ENCODE measurements at regions not wholly inside any gene's neighbourhood (a gene's known extent, or its start where the extent isn't known, plus 50 kb on each side); places are given as distances from the start of the nearest gene placed in this dataset.

DNA sequence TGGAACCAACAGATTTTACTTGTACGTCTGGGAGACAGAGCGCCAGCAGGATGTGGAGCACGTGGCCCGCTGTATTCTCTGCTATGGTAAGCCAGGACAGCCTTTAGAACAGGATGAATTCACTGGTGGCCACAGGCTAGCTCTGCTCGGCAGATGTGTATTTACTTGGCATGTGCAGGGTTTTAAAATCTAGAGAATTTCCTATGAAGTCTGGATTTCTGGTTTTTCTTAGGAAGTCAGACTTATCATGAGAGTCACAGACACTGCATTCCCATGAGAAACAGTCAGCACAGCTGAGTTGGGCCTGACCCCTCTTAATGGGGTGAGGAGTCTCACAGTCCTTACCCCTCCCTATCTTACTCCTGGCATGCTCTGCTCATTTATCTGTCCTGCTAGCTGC is 84.6 kb upstream of the COL6A5 start:
- H3K4me3 ChIP-seq (ENCODE audit: low read depth, low read length), result no peak overlapping the region
- TF ChIP-seq, protein P1, sequence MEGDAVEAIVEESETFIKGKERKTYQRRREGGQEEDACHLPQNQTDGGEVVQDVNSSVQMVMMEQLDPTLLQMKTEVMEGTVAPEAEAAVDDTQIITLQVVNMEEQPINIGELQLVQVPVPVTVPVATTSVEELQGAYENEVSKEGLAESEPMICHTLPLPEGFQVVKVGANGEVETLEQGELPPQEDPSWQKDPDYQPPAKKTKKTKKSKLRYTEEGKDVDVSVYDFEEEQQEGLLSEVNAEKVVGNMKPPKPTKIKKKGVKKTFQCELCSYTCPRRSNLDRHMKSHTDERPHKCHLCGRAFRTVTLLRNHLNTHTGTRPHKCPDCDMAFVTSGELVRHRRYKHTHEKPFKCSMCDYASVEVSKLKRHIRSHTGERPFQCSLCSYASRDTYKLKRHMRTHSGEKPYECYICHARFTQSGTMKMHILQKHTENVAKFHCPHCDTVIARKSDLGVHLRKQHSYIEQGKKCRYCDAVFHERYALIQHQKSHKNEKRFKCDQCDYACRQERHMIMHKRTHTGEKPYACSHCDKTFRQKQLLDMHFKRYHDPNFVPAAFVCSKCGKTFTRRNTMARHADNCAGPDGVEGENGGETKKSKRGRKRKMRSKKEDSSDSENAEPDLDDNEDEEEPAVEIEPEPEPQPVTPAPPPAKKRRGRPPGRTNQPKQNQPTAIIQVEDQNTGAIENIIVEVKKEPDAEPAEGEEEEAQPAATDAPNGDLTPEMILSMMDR (IDR thresholded peaks at IDR 0.05; ENCODE audit: low read depth, low read length), result no peak

DNA sequence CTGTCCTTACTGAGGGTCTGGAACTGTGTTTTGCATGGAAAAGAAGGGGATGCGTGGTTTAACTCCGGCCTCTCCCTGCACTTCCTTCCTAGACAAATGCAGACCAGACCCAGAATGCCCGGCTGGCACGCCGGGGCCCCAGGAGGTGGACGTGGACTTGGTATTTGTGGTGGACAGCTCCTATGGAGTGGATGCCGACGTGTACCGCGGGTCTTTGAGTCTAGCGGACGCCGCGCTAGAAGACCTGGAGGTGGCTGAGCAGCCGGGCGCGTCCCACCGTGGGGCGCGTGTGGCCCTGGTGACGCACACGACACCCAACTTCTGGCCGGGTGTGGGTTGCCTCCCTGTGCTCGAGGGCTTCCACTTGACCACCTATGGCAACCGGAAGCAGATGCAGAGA is 81.8 kb upstream of the COL6A5 start:
- no peak overlapping the region for H3K4me3 ChIP-seq (ENCODE audit: low read depth, low read length)
- TF ChIP-seq, protein P1 (IDR thresholded peaks at IDR 0.05; ENCODE audit: low read depth, low read length), result no peak

DNA sequence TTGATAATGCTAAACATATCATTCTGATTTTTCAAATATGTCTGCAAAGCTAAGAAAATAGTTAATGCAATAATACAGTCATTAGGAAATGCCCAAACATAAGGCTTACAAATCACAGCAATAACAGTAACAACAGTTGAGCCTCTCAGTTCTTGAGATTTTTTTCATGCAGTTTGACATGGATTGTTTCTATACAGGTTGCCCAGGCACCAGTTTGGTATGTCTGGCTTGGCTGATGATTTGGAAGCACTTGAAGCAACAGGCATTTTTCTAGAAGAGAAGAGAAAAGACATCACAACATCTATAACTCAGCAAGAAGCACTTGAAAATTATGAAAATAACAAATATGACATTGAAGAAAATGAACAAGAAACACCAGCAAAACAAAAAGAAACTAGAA is 78.7 kb upstream of the COL6A5 start:
- TF ChIP-seq, protein P1 (IDR thresholded peaks at IDR 0.05; ENCODE audit: low read depth, low read length), result no peak
- no peak overlapping the region for H3K4me3 ChIP-seq (ENCODE audit: low read depth, low read length)

DNA sequence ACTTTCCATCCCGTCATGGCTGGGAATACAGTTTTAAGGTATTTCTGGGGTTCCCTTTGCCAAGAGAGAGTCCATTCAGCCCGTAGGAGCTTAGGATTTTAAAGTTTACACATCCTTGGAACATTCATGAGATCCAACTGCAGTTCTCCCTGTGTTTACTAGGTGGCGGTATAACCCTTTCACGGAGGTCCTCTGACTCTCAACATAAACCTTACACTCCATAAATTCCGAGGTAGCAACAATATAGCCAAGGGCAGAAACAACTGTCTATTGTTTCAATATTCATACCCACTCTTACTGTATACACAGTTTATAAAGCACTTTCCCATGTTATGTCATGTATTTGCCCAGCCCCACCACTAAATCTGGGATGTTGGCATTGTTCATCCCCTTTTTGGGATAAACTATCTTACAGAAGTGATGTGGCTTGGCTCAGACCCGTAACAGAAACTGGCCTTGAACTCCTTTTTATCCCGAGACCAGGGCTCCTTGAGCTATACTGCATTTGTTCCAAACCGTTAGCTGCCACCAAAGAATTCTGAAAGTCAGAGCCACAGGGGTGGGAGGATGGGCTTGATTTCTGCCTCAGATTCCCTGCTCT is 69.2 kb upstream of the COL6A5 start:
- TF ChIP-seq, protein P1 (IDR thresholded peaks at IDR 0.05; ENCODE audit: low read depth, low read length), result peak; percentile 76

DNA sequence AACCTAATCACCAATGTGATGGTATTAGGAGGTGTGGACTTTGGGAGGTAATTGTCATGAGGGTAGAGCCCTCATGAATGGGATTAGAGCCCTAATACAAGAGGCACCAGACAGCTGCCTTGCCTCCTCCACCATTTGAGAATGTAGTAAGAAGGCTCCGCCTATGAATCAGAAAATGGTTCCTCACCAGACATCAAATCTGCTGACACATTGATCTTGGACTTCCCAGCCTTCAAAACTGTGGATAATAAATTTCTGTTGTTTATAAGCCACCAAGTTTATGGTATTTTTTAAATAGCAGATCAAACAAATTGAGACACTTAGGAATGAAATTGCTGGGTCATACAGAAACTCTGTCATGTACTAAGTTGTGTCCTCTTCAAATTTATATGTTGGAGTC is 56.8 kb upstream of the COL6A5 start:
- no peak overlapping the region for H3K4me3 ChIP-seq (ENCODE audit: low read depth, low read length)
- TF ChIP-seq, protein P1 (IDR thresholded peaks at IDR 0.05; ENCODE audit: low read depth, low read length), result no peak

More for the DNA sequence above, 69.2 kb upstream of the COL6A5 start:
- no peak overlapping the region for H3K4me3 ChIP-seq (ENCODE audit: low read depth, low read length)

DNA sequence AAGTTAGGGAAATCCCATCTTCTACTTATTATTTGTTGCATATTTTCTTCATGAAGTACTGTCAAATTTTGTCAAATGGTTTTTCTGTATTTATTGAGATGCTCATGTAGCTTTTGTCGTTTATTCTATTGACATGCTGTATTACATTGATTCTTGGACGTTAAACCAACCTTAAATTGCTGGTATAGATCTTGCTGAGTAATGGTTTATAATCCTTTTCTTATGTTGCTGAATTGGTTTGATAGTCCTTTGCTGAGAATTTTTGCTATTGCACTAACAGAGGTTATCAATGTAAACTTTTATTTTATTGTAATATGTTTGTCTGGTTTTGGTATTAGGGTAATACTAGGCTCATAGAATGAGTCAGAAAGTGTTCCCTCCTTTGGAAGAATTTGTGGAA is 54.3 kb upstream of the COL6A5 start:
- no peak overlapping the region for H3K4me3 ChIP-seq (ENCODE audit: low read depth, low read length)
- TF ChIP-seq, protein P1 (IDR thresholded peaks at IDR 0.05; ENCODE audit: low read depth, low read length), result no peak

DNA sequence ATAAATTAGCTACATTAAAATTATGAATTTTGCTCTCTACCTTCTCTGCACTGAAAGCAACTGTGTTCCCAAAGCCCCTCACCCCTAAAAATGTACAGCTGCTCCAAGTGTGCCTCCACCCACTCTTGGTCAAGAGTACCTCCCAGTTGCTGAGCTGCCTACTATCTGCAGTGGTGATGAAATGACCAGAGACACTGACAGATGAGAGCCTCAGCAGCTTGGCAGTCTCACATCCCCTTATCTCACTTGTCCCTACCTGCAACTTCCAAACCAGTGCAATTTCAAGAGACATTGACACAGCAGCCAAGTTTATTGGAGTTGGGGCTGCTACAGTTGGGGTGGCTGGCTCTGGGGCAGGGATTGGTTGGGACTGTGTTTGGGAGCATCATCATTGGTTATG is 52.2 kb upstream of the COL6A5 start:
- TF ChIP-seq, protein P1 (IDR thresholded peaks at IDR 0.05; ENCODE audit: low read depth, low read length), result no peak
- no peak overlapping the region for H3K4me3 ChIP-seq (ENCODE audit: low read depth, low read length)
